Posterior cingulate gyrus (tissue), 11 donors: ENCODE measurements at regions not wholly inside any gene's neighbourhood (a gene's known extent, or its start where the extent isn't known, plus 50 kb on each side); places are given as distances from the start of the nearest gene placed in this dataset.

Experiments
- DNase-seq, 10 donors: peaks; one replicate each; pipeline versions ENCODE4 v3.0.0 to v3.0.0-alpha.2; 2020 to 2021; ENCODE audit warnings: mixed read lengths in 3 of 10
- intact Hi-C: fragments of 100-400 bp; cut with DNase I; formaldehyde crosslinking; loops from one replicate; pipeline ENCODE4 v1.15.1; 2023

GRCh38 chr12:116654226-116654743, 83.6 kb downstream of the SPRING1 start:
- intact Hi-C loops, result no loop called here
- peak in 1 of 10 donors; percentile 11 for DNase-seq

DNA sequence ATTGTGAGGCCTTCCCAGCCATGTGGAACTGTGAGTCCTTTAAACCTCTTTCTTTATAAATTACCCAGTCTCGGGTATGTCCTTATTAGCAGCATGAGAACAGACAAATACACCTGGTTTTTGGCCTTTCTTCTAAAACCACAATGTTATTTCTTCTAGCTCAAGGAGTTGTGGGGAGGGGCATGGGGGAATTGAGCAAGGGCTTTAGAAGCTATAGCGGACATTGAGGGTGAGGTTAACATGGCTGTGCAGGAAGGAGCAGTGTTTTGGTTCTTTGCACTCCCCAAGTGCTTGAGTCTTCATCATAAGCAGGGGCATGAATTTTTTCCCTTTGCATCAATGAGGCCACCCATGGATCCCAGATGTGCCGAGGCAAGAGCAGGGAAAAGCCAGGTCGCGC, 86.8 kb downstream of the SPRING1 start:
- intact Hi-C loops, result no loop called here
- peak in 1 of 10 donors; percentile 20 for DNase-seq

DNA sequence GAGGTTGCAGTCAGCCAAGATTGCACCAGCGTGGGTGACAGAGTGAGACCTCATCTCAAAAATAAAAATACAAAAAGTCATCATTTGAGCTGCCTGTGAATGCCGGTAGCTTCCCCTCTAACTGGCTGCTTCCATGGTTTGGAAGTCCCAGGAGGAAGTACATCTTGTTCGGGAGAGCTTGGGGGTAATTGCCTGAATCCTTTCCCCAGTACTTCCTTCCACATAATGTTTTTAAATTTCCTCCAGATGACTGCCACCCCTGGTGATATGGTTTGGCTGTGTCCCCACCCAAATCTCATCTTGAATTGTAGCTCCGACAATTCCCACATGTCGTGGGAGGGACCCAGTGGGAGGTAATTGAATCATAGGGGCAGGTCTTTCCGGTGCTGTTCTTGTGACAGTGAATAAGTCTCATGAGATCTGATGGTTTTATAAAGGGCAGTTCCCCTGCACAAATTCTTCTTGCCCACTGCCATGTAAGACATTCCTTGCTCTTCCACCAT, 87.2 kb downstream of the SPRING1 start:
- intact Hi-C loops, result no loop called here
- DNase-seq, result peak in 1 of 10 donors; percentile 3

GRCh38 chr12:116650062-116650461, 87.8 kb downstream of the SPRING1 start:
- no peak for DNase-seq
- intact Hi-C loops, result no loop called here

GRCh38 chr12:116647813-116648212, 88.6 kb downstream of the MAP1LC3B2 start:
- intact Hi-C loops, result no loop called here
- DNase-seq, result no peak

GRCh38 chr12:116646901-116647300, 87.7 kb downstream of the MAP1LC3B2 start:
- no peak for DNase-seq
- intact Hi-C loops, result no loop called here

GRCh38 chr12:116644806-116645205, 85.6 kb downstream of the MAP1LC3B2 start:
- intact Hi-C loops, result no loop called here
- no peak for DNase-seq

- no peak for DNase-seq
- intact Hi-C loops, result no loop called here
These were observed 83.5 kb downstream of the MAP1LC3B2 start for GRCh38 chr12:116642683-116643082.

DNA sequence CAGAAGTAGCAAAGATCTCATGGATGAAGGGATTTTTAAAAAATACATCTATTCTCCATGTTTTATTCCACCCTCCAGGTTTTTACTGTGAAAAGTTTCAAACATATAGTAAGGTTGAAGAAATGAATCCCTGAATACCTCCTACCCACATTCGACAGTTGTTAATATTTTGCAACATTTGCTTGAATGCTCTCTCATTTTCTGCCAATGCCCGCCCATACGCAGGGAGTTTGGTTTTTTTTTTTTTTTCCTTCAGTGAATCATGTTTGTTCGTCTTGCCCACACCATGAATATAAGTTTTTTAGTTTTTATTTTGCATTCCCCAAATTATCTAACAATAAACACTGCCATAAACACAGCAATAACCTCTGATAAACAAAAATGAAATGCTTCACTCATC, 82.9 kb downstream of the MAP1LC3B2 start:
- no peak for DNase-seq
- intact Hi-C loops, result no loop called here

DNA sequence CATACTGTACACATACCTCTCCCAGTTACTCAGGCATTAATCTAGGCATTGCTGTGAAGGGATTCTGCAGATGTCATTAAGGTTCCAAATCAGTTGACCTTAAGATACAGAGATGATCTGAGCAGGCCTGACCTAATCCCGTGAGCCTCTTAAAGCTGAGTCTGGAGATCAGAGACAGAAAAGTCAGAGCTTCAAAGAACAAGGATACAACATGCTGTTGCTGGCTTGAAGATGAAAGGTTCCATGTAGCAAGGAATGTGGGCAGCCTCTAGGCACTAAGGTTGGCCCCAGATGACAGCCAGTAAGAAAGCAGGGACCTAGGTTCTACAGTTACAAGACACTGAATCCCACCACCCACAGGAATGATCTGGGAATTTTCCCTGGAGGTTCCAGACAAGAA, 81.1 kb downstream of the MAP1LC3B2 start:
- intact Hi-C loops, result no loop called here
- no peak for DNase-seq

- DNase-seq, result no peak
- intact Hi-C loops, result no loop called here
These were observed 80.6 kb downstream of the MAP1LC3B2 start for GRCh38 chr12:116639765-116640164.

- intact Hi-C loops, result no loop called here
- no peak for DNase-seq
These were observed 79.2 kb downstream of the MAP1LC3B2 start for GRCh38 chr12:116638376-116638775.

DNA sequence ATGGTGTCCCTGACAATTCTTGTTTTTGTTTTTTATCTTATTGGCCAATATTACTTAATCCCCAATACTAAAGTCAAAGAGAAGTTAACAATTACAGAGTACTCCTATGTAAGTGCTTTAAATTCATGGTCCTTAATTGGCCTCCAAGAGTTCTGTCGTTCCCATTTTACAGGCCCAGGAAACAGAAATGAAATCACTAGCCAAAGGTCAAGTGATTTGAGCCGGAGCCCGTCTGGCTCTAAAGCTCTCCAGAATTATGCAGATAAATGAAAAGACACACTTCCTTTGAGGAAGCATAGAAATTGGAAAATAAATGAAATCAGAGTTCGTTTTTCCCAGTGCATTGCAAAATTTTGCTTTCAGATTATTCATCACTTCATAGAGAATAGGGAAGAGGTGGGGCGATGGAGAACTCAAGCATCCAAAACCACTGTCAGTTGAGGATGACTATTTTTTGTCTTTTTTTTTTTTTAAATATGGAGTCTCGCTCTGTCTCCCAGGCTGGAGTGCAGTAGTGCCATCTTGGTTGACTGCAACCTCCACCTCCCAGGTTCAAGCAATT, 78.5 kb downstream of the MAP1LC3B2 start:
- intact Hi-C loops, result no loop called here
- DNase-seq, result no peak

- DNase-seq, result no peak
- intact Hi-C loops, result no loop called here
These were observed 77.7 kb downstream of the MAP1LC3B2 start for GRCh38 chr12:116636608-116637519.

GRCh38 chr12:116635487-116635886, 76.3 kb downstream of the MAP1LC3B2 start:
- intact Hi-C loops, result no loop called here
- no peak for DNase-seq

DNA sequence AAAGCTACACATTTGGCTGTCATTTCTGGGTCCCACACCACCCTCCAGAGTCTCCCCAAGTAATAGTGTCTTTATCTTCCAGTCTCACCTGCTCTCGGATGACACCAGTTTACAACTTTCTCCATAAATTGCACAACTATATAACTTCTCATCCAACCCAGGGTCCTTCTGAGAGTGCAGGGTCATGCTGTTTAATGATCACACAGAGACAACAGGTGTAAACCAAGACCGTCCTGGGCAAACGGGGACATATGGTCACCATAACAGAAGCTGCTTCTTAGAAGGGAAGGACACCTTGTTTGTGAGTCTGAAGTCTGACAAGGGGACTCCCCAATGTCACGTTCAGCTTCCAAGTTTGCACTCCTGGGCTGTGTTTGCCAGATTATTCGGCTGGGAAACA, 74.3 kb downstream of the MAP1LC3B2 start:
- DNase-seq, result no peak
- intact Hi-C loops, result no loop called here

DNA sequence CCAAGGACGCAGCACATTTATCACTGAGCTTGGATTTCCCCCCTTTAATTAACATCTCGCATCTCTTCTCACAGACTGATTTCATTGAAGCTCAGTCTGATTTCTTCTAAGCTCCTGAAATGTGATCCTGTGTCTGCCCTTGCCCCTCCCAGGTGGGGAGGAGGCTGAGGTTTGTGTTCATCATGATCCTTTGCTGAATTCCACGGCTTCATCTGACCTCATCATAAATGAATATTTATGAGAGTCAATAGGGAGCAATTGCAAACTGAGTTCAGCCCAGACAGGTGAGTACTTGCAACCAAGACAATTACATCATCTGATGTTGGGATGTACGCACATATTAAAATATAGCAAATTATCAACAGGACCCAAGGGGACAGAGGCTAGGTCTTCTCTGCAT, 72.4 kb downstream of the MAP1LC3B2 start:
- intact Hi-C loops, result no loop called here
- DNase-seq, result no peak

GRCh38 chr12:116630762-116631161, 71.6 kb downstream of the MAP1LC3B2 start:
- no peak for DNase-seq
- intact Hi-C loops, result no loop called here

DNA sequence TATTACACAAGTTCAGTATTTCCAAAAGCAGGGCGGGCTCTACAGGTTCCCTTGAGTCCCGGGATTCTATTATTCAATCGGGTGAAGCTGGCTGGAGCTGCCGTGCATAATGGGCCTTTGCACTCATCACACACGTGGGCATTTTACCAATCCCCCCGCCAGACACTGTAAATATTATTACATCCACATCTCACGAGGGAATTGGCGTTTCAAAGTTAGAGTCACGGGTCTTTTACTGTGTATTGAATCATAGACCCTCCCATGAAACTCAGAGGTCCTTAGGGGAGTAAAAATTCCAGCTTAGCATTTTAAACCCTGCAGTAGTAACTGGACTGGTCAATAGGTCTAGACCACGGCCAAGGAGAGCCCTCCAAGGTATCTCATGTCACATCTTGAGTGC, 70.3 kb downstream of the MAP1LC3B2 start:
- no peak for DNase-seq
- intact Hi-C loops, result no loop called here

GRCh38 chr12:116628989-116629388, 69.8 kb downstream of the MAP1LC3B2 start:
- DNase-seq, result no peak
- intact Hi-C loops, result no loop called here

DNA sequence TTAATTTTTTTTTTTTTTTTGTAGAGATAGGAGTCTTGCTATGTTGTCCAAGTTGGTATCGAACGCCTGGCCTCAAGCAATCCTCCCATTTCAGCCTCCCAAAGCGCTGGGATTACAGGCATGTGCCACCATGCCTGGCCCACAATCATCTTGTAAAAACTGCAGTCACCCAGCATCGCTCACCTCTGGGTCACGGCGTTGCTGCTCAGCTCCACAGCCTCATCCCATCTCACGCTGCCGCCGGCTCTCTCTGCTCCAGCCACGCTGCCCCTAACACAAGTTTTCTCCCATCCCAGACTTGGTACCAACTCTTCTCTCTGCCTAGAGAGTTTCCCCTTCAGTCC, 69.2 kb downstream of the MAP1LC3B2 start:
- intact Hi-C loops, result no loop called here
- DNase-seq, result no peak
